OCI-LY7 (cell line): ENCODE measurements at regions not wholly inside any gene's neighbourhood (a gene's known extent, or its start where the extent isn't known, plus 50 kb on each side); places are given as distances from the start of the nearest gene placed in this dataset.

ENCODE experiments used
- BruUV-seq: library from RNA; stranded (reverse); fragments of 400-500 nt; replicated peaks from 2 replicates; lab custom pipeline; 2021; lab: Mats Ljungman, UMichigan
- CTCF ChIA-PET: fragments of 300-600 bp; sonication (Branson Sonifier 250); formaldehyde crosslinking; loops from one replicate; lab custom pipeline; 2022; ENCODE audit warnings: antibody characterized with exemption; ENCODE audit not compliant: unreplicated experiment; lab: Charles Lee
- POLR2A ChIA-PET: fragments of 300-600 bp; sonication (Branson Sonifier 250); formaldehyde crosslinking; loops from one replicate; lab custom pipeline; 2022; ENCODE audit warnings: antibody characterized with exemption; lab: Charles Lee
- DNase-seq: peaks from one replicate; pipeline ENCODE4 v3.0.0-alpha.2; 2015; ENCODE audit warnings: low spot score
- H2AFZ ChIP-seq: fragments of 200-600 bp; sonication (generic), shearing (Covaris generic); 2 replicates; pipeline ENCODE4 v1.6.1; 2014; ENCODE audit warnings: mild to moderate bottlenecking, antibody characterized with exemption, low read length, moderate library complexity
- H3K27ac ChIP-seq: fragments of 200-600 bp; sonication (generic); 2 replicates; pipeline ENCODE4 v1.5.1; 2014; ENCODE audit warnings: mixed run types, low read depth, mild to moderate bottlenecking, moderate library complexity, low read length, inconsistent platforms; ENCODE audit not compliant: poor library complexity, severe bottlenecking
- H3K36me3 ChIP-seq: fragments of 200-600 bp; sonication (generic); 2 replicates; pipeline ENCODE4 v1.6.1; 2014; ENCODE audit warnings: mild to moderate bottlenecking, antibody characterized with exemption, low read length, moderate library complexity, mixed read lengths; ENCODE audit not compliant: insufficient read depth
- H3K4me1 ChIP-seq: fragments of 200-600 bp; sonication (generic); 2 replicates; pipeline ENCODE4 v1.5.1; 2014; ENCODE audit warnings: mild to moderate bottlenecking, low read length; ENCODE audit not compliant: insufficient read depth, poor library complexity, severe bottlenecking
- H3K4me2 ChIP-seq: fragments of 200-600 bp; sonication (generic); 2 replicates; pipeline ENCODE4 v1.6.1; 2014; ENCODE audit warnings: mild to moderate bottlenecking, low read length
- H3K4me3 ChIP-seq: fragments of 200-600 bp; sonication (generic); 2 replicates; pipeline ENCODE4 v1.5.1; 2014; ENCODE audit warnings: mild to moderate bottlenecking, low read depth, low read length; ENCODE audit not compliant: poor library complexity, severe bottlenecking
- H3K79me2 ChIP-seq: fragments of 200-600 bp; sonication (generic); 2 replicates; pipeline ENCODE4 v1.6.1; 2016; ENCODE audit warnings: low read depth, mild to moderate bottlenecking, low read length, moderate library complexity, mixed read lengths; ENCODE audit not compliant: insufficient read depth
- H3K9me2 ChIP-seq: fragments of 200-600 bp; sonication (generic); 2 replicates; pipeline ENCODE4 v1.6.1; 2016; ENCODE audit warnings: mild to moderate bottlenecking, low read length, mixed read lengths; ENCODE audit not compliant: insufficient read depth
- H3K9me3 ChIP-seq: fragments of 200-600 bp; sonication (generic); 2 replicates; pipeline ENCODE4 v1.6.1; 2014; ENCODE audit warnings: mild to moderate bottlenecking, mixed run types, low read length, mixed read lengths
- H4K20me1 ChIP-seq: fragments of 200-600 bp; sonication (generic); 2 replicates; pipeline ENCODE4 v1.6.1; 2014; ENCODE audit warnings: mild to moderate bottlenecking, antibody characterized with exemption, low read length, moderate library complexity, mixed read lengths; ENCODE audit not compliant: insufficient read depth
- EZH2phosphoT487 ChIP-seq: fragments of 200-600 bp; sonication (generic); IDR thresholded peaks from 2 replicates; pipeline ENCODE4 v1.6.1; 2018; ENCODE audit warnings: low read depth, borderline replicate concordance, mild to moderate bottlenecking, mixed run types, antibody characterized with exemption, low read length, moderate library complexity, mixed read lengths
- intact Hi-C: fragments of 100-400 bp; cut with micrococcal nuclease; formaldehyde crosslinking; loops from one replicate; pipeline ENCODE4 v1.10.0; 2022; ENCODE audit not compliant: unreplicated experiment
- TF ChIP-seq, protein P1 (sequence below): fragments of 200-600 bp; sonication (generic); conservative IDR thresholded peaks from 2 replicates; pipeline ENCODE4 v1.5.1; 2014; ENCODE audit warnings: mild to moderate bottlenecking, antibody characterized with exemption, low read length, moderate library complexity, mixed read lengths

DNA sequence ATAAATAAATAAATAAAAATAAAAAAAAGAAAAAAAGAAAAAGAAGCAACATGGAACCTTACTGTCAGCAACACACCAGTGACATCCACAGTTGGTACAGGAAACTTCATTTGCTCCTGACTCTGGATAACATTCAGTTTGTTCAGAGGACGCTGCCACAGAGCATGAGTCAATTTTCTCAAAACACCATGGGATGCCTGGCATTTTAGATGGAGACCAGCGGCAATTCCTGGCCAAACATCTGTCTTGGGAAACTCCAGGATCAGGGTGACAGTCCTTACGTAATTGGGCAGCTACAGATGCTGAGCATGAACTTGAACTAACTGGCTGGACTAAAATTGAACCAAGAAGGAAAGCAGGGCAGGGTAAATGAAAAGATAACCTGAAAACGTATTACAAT is 166.2 kb upstream of the CPNE8 start:
- Histone ChIP-seq H3K9me3 (no peaks in the 10 kb centered on the region), H3K4me2 (no peak overlapping the region), H3K79me2 (no peaks in the 10 kb centered on the region), H2AFZ (no peak overlapping the region), H3K4me1 (no peaks in the 10 kb centered on the region), H3K9me2 (no peaks in the 10 kb centered on the region), H3K4me3 (no peak overlapping the region), H3K27ac (no peak overlapping the region), H3K36me3 (no peaks in the 10 kb centered on the region), H4K20me1 (no peaks in the 10 kb centered on the region)
- DNase-seq: no peak
- BruUV-seq: no TSS peak
- TF ChIP-seq, protein P1, sequence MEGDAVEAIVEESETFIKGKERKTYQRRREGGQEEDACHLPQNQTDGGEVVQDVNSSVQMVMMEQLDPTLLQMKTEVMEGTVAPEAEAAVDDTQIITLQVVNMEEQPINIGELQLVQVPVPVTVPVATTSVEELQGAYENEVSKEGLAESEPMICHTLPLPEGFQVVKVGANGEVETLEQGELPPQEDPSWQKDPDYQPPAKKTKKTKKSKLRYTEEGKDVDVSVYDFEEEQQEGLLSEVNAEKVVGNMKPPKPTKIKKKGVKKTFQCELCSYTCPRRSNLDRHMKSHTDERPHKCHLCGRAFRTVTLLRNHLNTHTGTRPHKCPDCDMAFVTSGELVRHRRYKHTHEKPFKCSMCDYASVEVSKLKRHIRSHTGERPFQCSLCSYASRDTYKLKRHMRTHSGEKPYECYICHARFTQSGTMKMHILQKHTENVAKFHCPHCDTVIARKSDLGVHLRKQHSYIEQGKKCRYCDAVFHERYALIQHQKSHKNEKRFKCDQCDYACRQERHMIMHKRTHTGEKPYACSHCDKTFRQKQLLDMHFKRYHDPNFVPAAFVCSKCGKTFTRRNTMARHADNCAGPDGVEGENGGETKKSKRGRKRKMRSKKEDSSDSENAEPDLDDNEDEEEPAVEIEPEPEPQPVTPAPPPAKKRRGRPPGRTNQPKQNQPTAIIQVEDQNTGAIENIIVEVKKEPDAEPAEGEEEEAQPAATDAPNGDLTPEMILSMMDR: no peak
- no peak for TF ChIP-seq EZH2phosphoT487
- CTCF ChIA-PET: no interaction called here
- intact Hi-C loops: no loop called here
- POLR2A ChIA-PET: no interaction called here

DNA sequence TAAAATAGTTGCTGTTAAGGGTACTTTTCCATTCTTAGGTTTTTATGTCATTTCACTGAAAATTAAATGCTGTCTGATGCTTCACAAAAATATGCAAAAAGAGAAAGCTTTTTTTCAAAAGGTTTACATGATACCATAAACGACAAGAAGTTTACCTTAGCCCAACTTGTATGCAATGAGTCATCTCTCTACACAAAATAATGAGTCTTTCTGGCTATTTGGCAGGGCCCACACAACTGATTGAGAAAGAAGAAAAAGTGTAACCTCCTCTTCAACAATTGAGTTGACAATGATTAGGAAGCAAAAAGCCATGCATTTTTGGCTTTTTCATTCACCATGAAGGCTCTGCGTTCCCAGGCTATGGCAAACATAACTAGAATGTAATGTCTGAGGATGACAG is 165.4 kb upstream of the CPNE8 start:
- Histone ChIP-seq H4K20me1 (no peaks in the 10 kb centered on the region), H3K9me2 (no peaks in the 10 kb centered on the region), H3K4me3 (no peak overlapping the region), H3K27ac (no peak overlapping the region), H3K36me3 (no peaks in the 10 kb centered on the region), H2AFZ (no peak overlapping the region), H3K9me3 (no peaks in the 10 kb centered on the region), H3K4me1 (no peaks in the 10 kb centered on the region), H3K4me2 (no peak overlapping the region), H3K79me2 (no peaks in the 10 kb centered on the region)
- intact Hi-C loops: no loop called here
- no TSS peak for BruUV-seq
- ChIA-PET POLR2A (no interaction called here), CTCF (no interaction called here)
- no peak for DNase-seq
- TF ChIP-seq, protein P1: no peak
- no peak for TF ChIP-seq EZH2phosphoT487

DNA sequence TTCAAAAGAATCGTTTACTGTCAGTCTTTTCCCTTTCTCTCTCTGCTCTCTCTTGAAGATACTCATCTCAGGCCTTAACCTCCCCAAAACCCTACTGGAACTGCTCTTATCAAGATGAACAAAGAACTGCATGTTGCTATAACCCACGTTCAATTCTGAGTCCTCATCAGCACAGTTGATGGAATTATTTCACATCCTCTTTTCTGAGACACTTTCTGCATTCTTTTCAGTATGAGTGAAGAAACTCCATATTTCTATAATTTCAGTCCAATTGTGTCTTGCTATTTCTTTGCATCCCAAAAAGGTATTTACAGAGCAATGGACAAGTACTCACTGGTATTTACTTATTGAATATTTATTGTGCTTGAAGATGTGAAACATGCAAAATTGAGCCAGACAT is 160.1 kb upstream of the CPNE8 start:
- Histone ChIP-seq H3K79me2 (no peaks in the 10 kb centered on the region), H3K36me3 (no peaks in the 10 kb centered on the region), H3K4me3 (no peak overlapping the region), H4K20me1 (no peaks in the 10 kb centered on the region), H3K9me2 (no peaks in the 10 kb centered on the region), H3K4me1 (no peaks in the 10 kb centered on the region), H3K27ac (no peak overlapping the region), H3K4me2 (no peak overlapping the region), H3K9me3 (no peaks in the 10 kb centered on the region), H2AFZ (no peak overlapping the region)
- intact Hi-C loops: no loop called here
- TF ChIP-seq, protein P1: no peak
- no peak for TF ChIP-seq EZH2phosphoT487
- ChIA-PET CTCF (no interaction called here), POLR2A (no interaction called here)
- BruUV-seq: no TSS peak
- no peak for DNase-seq
